Erythroblast (primary cell): ENCODE measurements at regions not wholly inside any gene's neighbourhood (a gene's known extent, or its start where the extent isn't known, plus 50 kb on each side); places are given as distances from the start of the nearest gene placed in this dataset.
A peak's percentile ranks its signal among the peaks of the same experiment; 100 is the strongest.

Experiments used
- DNase-seq, 2 experiments: peaks; one replicate each; lab custom pipeline; 2025; lab: John Stamatoyannopoulos, UW
- GATA1 ChIP-seq: IDR thresholded peaks from 2 replicates; pipeline ENCODE4 v1.6.1; 2011; ENCODE audit warnings: low read depth, mild to moderate bottlenecking, control low read depth, low read length, moderate library complexity
- POLR2A ChIP-seq: IDR thresholded peaks from 2 replicates; pipeline ENCODE4 v1.6.1; 2011; ENCODE audit warnings: mild to moderate bottlenecking, low read length

DNA sequence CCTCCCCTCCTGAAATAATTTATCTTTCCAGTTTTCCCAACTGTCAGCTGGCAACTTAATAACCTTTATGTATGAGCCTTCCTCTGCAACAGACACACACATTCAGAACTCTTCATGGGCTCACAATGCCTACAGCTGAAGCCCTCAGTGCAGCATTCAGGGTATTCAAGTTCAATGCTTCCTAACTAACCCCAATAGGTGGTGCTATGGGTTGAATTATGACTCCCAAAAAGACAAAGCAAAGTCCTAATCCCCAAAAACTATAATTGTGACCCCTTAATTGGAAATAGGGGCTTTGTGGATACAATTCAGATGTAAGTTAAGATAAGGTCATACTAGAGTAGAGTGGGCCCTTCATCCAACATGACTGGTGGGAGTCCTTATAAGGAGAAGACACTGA, 202.2 kb downstream of the SUCLA2 start:
- peak in 1 of 2 experiments; percentile 3 for DNase-seq
- TF ChIP-seq POLR2A: no peak
- no peak for TF ChIP-seq GATA1

DNA sequence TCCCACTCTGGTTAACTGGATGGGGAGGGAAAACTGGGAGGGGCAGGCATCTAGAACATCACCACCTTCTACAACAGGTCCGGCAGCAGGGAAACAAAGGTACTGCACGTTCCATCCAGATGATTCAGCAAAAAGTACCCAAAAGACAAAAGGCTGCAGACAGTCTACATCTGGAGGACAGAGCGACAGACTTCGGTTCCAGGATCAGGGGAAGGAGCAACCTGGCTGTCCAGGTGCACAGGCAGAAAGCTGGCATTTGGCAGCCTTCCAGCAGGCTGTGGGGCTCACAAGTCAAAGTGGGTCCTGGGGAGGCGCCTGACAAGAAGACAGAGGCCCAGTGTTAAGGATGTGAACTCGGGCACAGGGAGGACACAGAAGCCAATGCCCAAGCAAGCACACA, 202.9 kb downstream of the SUCLA2 start:
- no peak for DNase-seq
- TF ChIP-seq GATA1 (no peak), POLR2A (no peak)

DNA sequence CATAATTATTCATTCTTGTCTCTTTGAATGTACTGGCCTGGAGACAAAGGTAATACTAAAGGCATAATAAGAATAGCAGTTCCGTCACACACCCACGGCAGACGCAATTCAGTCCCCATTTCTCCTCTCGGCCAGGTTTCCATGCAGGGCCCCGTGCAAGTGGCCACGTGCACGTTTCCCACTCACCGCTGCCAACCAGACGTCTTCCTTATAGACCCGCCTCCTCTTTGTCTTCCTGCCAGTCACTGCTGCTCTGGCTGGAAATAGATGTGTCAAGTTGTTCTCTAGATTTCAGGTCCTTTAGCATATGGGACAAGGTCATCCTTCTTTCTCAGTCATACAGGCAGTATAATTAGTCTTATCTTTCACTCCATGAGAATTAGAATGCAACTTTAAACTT, 204.3 kb downstream of the SUCLA2 start:
- no peak for DNase-seq
- TF ChIP-seq POLR2A: no peak

DNA sequence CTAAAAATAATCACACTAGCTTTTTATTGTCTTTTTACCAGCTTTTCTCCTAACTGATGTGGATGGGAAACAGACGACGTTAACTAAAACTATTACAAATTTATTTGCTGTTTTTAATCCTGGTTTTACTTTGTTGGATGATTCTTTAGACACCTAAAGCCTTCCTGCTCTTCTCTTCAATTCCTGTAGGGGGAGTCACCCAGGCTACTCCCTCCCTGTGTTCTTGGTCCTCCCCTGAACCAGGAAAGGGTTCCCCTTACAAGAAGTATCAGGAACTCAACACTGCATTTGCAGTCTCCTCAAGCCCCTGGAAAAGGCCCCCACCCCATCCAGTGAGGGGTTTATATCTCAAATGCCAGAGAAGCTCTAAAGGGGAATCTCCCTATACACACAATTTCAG, 206.1 kb downstream of the SUCLA2 start:
- TF ChIP-seq GATA1 (no peak), POLR2A (no peak)
- DNase-seq: peak; percentile 4 to 6

DNA sequence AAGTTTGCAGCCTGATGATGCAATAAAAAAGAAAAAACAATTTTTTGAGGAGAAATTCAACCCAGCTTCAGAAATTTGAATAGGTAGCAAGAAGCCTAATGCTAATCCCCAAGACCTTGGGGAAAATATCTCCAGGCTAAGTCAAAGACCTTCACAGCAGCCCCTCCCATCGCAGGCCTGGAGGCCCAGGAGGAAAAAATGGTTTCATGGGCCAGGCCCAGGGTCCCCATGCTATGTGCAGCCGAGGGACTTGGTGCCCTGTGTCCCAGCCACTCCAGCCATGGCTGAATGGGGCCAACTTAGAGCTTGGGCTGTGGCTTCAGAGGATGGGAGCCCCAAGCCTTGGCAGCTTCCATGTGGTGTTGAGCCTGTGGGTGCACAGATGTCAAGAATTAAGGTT, 210.3 kb downstream of the SUCLA2 start:
- TF ChIP-seq GATA1: no peak
- TF ChIP-seq POLR2A: no peak
- DNase-seq: no peak

DNA sequence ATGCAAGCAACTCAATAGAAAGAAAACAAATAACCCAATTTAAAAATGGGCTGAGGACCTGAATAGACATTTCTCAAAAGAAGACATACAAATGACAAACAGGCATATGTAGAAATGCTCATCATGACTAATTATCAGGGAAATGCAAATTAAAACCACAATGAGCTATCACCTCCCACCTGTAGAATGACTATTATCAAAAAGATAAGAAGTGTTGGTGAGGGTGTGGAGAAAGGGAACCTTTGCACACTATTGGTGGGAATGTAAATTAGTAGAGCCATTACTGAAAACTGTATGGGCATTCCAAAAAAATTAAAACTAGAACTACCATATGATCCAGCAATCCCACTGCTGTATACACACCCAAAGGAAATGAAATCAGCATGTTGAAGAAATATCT, 212.2 kb downstream of the SUCLA2 start:
- TF ChIP-seq POLR2A (no peak), GATA1 (no peak)
- no peak for DNase-seq

DNA sequence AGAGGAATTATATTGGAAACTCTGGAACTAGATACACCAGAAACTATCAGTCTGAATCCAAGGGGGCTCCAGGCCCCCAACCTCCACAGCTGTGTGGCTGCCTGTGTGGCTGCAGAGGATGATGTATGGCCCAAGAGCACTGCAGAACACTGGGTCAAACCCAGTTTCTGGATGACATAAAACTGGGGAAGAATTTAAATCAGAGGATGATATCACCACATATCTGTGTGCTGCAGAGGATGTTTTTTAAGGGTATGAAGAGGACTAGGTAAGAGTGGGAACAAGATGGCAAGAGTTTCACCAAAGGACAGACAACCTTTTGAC, 226.4 kb downstream of the SUCLA2 start:
- DNase-seq: no peak
- TF ChIP-seq POLR2A: no peak
- TF ChIP-seq GATA1: no peak

DNA sequence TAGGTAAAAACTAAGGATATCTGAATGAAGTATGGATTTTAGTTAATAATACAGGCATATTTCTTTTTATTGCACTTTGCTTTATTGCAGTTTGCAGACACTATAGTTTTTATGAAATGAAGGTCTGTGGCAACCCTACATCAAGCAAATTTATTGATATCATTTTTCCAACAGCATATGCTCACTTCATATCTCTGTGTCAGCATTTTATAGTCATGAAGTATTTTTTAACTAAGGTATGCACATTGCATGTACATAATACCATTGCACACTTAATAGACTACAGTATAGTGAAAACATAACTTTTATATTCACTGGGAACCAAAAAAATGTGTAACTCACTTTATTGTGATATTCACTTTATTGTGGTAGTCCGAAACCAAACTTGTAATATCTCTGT, 236.3 kb downstream of the SUCLA2 start:
- no peak for TF ChIP-seq GATA1
- TF ChIP-seq POLR2A: no peak
- no peak for DNase-seq

DNA sequence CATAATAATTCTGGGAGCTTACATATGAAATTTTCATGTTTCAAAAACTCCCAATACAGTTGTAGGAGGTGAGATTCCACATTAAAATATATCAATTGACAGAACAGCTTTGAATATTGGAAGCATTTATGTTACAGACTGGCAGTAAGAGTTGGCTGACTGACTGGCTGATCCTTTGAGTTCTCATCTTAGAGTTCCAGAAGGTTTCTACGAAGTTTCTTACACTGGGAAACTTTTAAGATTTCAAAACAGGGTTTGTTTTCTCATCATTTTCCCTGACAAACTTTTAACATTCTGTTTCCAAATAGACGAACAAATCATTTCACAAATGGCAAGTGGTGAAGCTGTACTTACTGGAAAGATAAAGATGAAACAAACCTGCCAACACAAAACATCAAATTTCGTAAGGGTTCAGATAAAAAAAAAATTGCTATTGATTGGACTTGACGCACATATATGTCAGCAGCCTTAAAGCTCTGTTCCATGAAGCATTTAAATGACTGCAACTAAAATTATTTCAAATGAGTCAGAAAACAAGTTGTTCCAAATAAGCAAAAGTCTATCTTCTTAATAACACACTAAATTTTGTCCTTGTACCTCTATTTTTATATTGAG, 243.5 kb downstream of the SUCLA2 start:
- DNase-seq: no peak
- no peak for TF ChIP-seq POLR2A
- TF ChIP-seq GATA1: no peak

DNA sequence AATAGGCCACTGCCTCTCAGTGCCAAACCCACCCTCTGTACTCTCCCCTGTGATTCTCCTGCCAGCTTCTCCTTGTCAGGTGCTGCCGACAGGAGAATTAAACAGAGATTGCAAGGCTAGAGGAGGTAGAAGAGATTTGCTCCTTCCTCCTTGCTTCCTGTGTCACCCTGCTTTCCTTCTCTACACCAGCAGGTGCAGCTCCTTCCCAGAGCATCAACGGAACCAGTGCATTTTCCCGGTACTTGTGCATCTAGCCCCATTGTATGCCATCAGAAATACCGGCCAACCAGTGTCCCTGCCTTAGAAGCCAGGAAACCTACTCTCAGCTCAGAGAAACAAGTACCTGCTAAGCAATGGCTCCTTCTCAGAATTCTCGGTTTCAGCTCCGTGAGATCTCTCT, 253.2 kb downstream of the SUCLA2 start:
- no peak for DNase-seq
- no peak for TF ChIP-seq GATA1
- no peak for TF ChIP-seq POLR2A

DNA sequence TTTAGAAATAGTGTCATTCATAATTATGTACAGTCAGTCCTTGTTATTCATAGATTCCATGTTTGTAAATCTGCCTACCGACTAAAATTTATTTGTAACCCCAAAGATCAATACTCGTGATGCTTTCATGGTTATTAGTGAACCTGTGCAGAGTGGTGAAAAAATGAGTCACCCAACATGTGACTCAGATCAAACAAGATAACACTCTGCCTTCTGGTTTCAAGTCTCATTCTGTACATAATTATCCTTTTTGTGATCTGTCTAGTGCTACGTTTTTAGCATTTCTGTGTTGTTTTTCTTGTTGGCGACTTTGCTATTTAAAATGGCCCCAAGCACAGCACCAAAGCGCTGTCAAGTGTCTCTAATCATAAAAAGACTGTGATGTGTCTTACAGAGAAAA, 274.7 kb downstream of the SUCLA2 start:
- no peak for DNase-seq
- no peak for TF ChIP-seq POLR2A

DNA sequence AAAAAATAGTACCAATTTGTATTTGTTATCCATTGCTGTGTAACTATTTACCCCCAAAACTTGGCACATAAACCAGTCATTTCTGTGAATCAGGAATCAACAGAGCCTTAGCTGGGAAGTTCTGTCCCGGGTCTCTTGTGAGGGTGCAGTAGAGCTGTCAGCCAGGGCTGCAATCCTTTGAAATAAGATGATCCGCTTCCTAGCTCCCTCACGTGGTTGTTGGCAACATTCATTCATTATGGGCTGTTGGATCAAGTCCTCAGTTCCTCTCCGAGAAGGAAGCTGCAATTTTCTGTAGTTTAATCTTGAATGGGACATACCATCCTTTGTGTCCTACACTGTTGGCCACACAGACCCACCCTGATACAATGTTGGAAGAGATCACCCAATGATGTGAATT, 277.2 kb downstream of the SUCLA2 start:
- no peak for DNase-seq
- TF ChIP-seq POLR2A: no peak
- no peak for TF ChIP-seq GATA1

DNA sequence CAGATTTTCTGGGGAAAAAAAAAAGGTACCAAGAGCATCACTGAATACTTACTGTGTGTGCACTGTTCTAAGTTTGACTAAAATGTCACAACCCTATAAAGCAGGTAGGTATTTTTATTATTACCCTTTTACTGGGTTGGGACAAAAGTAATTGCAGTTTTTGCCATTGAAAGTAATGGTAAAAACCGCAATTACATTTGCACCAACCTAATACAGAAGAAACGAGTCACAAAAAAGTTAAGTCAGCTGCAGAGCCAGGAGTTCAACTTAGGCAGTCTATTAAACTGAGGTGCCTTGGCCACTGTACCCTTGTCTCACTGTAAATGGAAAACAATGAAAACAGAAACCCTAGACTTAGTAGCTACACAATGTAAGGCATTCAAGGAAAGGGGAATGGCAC, 281.9 kb downstream of the SUCLA2 start:
- TF ChIP-seq GATA1 (no peak), POLR2A (no peak)
- DNase-seq: no peak

DNA sequence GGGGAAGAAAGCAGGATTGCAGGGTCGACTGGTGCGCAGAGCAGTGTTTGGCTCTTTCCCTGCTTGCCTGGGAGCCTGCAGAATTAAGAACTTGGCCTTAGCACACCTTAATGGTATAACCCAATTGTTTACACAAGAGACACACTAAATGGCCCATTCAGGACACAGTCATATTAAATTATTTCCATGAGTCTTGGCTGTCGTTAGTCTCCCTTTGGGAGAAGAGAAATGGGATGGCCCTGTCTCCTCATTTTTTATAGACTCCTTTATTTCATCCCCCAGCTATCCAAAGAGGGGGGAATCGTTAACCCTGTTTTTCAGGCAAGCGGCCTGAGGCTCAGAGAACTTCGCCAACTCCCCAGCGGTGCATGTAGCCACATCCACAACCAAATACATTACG, 282.5 kb downstream of the SUCLA2 start:
- no peak for DNase-seq
- no peak for TF ChIP-seq GATA1
- TF ChIP-seq POLR2A: no peak

DNA sequence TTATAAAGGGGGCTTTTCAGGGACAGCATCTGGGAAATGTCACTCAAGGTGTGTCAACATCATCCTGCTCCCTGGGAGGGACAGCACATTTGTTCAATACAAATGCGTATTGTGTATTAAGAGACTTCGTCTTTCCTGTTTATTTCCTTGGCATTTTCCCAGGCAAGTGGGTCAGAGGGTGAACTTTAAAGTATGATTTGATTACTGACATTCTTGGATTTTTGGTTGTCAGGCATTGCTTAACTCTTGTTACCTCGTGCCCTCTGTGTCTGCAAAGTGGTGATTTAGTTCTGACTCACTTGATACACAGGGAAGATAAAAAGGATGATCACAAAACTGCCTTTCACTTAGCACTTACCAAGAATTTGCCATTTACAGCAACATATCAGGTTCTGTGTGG, 292.7 kb downstream of the SUCLA2 start:
- DNase-seq: no peak
- TF ChIP-seq GATA1: no peak
- TF ChIP-seq POLR2A: no peak

DNA sequence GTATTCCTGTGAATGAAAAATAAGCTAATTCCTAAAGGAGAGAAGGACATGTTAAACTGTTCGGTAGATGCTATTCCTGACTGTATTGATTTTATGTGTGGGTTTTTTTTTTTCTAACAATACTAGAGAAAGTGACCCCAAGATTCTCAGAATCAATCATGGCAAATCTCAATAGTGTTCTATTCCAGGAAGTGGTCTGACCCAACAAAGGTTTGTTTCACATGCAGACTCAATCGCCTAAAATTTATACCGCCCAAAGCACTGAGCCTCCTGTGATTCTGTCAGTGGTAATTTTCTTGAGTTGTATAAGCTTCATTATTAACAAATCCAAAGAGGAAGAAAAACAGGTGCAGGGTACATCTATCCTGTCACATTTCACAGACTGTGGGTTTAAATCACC, 293.7 kb downstream of the SUCLA2 start:
- no peak for TF ChIP-seq POLR2A
- TF ChIP-seq GATA1: no peak
- DNase-seq: no peak
